ENCODE measurements at regions not wholly inside any gene's neighbourhood (a gene's known extent, or its start where the extent isn't known, plus 50 kb on each side); places are given as distances from the start of the nearest gene placed in this dataset.

GRCh38 chr12:102691773-102692555, 211.6 kb upstream of the IGF1 start:
- TF ChIP-seq CTCF (conservative IDR thresholded peaks at IDR 0.05; ENCODE audit: low read length), result no peak
- no peak for TF ChIP-seq EZH2phosphoT487 (IDR thresholded peaks at IDR 0.05; ENCODE audit: borderline replicate concordance, low read depth, low read length)

Data from OCI-LY7 (cell line).